ENCODE measurements at regions not wholly inside any gene's neighbourhood (a gene's known extent, or its start where the extent isn't known, plus 50 kb on each side); places are given as distances from the start of the nearest gene placed in this dataset.
"Not testable (repeated sequence)": the region's sequence is repeated elsewhere in the genome, so short reads cannot be mapped to it uniquely, and the experiment has no call there.

GRCh38 chr20:41715526-41715925, 97.3 kb upstream of the CHD6 start:
- TF ChIP-seq POLR2AphosphoS5 (IDR thresholded peaks at IDR 0.05) = no peak
- TF ChIP-seq POLR2A (IDR thresholded peaks at IDR 0.05) = no peak
- TF ChIP-seq EP300 (IDR thresholded peaks at IDR 0.05) = no peak
- no peak for TF ChIP-seq CTCF (IDR thresholded peaks at IDR 0.05)
- intact Hi-C loops (cut with DNase I) = no loop called here
- Histone ChIP-seq H3K27me3 (no peaks in the 10 kb centered on the region), H3K4me1 (peaks cover 0 to 4% (median 0%) of the 10 kb centered on the region in 4 donors), H3K36me3 (no peaks in the 10 kb centered on the region), H3K27ac (no peak overlapping the region), H3K4me3 (no peak overlapping the region), H3K9me3 (no peaks in the 10 kb centered on the region)
- DNase-seq = no peak
- WGBS, 2 donors = 32 to 57% methylated on average over 1 of the region's 1 CpG

GRCh38 chr20:41714030-41714429, 95.9 kb upstream of the CHD6 start:
- Histone ChIP-seq H3K27ac (no peak overlapping the region), H3K27me3 (no peaks in the 10 kb centered on the region), H3K4me3 (no peak overlapping the region), H3K36me3 (no peaks in the 10 kb centered on the region), H3K4me1 (peaks cover 0 to 4% (median 0%) of the 10 kb centered on the region in 4 donors), H3K9me3 (no peaks in the 10 kb centered on the region)
- 28 to 29% methylated on average over 1 of the region's 1 CpG for WGBS, 2 donors
- no peak for DNase-seq
- TF ChIP-seq CTCF (IDR thresholded peaks at IDR 0.05) (no peak), POLR2AphosphoS5 (IDR thresholded peaks at IDR 0.05) (no peak), EP300 (IDR thresholded peaks at IDR 0.05) (no peak), POLR2A (IDR thresholded peaks at IDR 0.05) (no peak)
- intact Hi-C loops (cut with DNase I) = no loop called here

- no peaks in the 10 kb centered on the region for H3K27me3 ChIP-seq
- no peak for TF ChIP-seq POLR2A (IDR thresholded peaks at IDR 0.05)
- TF ChIP-seq EP300 (IDR thresholded peaks at IDR 0.05) = no peak
- TF ChIP-seq POLR2AphosphoS5 (IDR thresholded peaks at IDR 0.05) = no peak
- TF ChIP-seq CTCF (IDR thresholded peaks at IDR 0.05) = no peak
- no peak overlapping the region for H3K27ac ChIP-seq
- no peaks in the 10 kb centered on the region for H3K4me1 ChIP-seq
- no peaks in the 10 kb centered on the region for H3K36me3 ChIP-seq
- intact Hi-C loops (cut with DNase I) = no loop called here
- no peaks in the 10 kb centered on the region for H3K9me3 ChIP-seq
- H3K4me3 ChIP-seq = no peak overlapping the region
- no peak for DNase-seq
- 94% methylated on average over 6 of the region's 6 CpGs for WGBS, 2 donors
Observed at GRCh38 chr20:41704896-41705295, 86.7 kb upstream of the CHD6 start.

GRCh38 chr20:41702647-41703046, 84.5 kb upstream of the CHD6 start:
- intact Hi-C loops (cut with DNase I) = no loop called here
- no peak for TF ChIP-seq EP300 (IDR thresholded peaks at IDR 0.05)
- no peak for TF ChIP-seq POLR2AphosphoS5 (IDR thresholded peaks at IDR 0.05)
- no peak for TF ChIP-seq CTCF (IDR thresholded peaks at IDR 0.05)
- TF ChIP-seq POLR2A (IDR thresholded peaks at IDR 0.05) = no peak
- DNase-seq = no peak
- 93 to 95% methylated on average over 2 of the region's 2 CpGs for WGBS, 2 donors
- no peaks in the 10 kb centered on the region for H3K27me3 ChIP-seq
- H3K9me3 ChIP-seq = no peaks in the 10 kb centered on the region
- H3K4me3 ChIP-seq = no peak overlapping the region
- no peaks in the 10 kb centered on the region for H3K36me3 ChIP-seq
- H3K4me1 ChIP-seq = no peaks in the 10 kb centered on the region
- H3K27ac ChIP-seq = no peak overlapping the region

GRCh38 chr20:41701588-41702348, 83.6 kb upstream of the CHD6 start:
- H3K4me3 ChIP-seq = no peak overlapping the region
- no peaks in the 10 kb centered on the region for H3K36me3 ChIP-seq
- H3K27me3 ChIP-seq = no peaks in the 10 kb centered on the region
- TF ChIP-seq EP300 (IDR thresholded peaks at IDR 0.05) (no peak), POLR2AphosphoS5 (IDR thresholded peaks at IDR 0.05) (no peak), CTCF (IDR thresholded peaks at IDR 0.05) (no peak), POLR2A (IDR thresholded peaks at IDR 0.05) (no peak)
- H3K4me1 ChIP-seq = no peaks in the 10 kb centered on the region
- no peak overlapping the region for H3K27ac ChIP-seq
- no peak for DNase-seq
- intact Hi-C loops (cut with DNase I) = no loop called here
- no peaks in the 10 kb centered on the region for H3K9me3 ChIP-seq
- 89 to 91% methylated on average over 5 of the region's 5 CpGs for WGBS, 2 donors

- not testable (repeated sequence) for H3K27ac ChIP-seq, H3K4me1 ChIP-seq, H3K4me3 ChIP-seq, H3K9me3 ChIP-seq, H3K36me3 ChIP-seq, H3K27me3 ChIP-seq, DNase-seq
- 87 to 89% methylated on average over 3 of the region's 3 CpGs for WGBS, 2 donors
- intact Hi-C loops (cut with DNase I) = loop anchor here (10.0 kb wide), 1 partner anchor 565 kb away; the partner anchor contains the start of gene PLCG1
Observed at GRCh38 chr20:41699673-41700072, 81.5 kb upstream of the CHD6 start.
